Type B pancreatic cell (in vitro differentiated cells): ENCODE measurements at regions not wholly inside any gene's neighbourhood (a gene's known extent, or its start where the extent isn't known, plus 50 kb on each side); places are given as distances from the start of the nearest gene placed in this dataset.

Experiments
- DNase-seq: peaks from one replicate; pipeline ENCODE4 v3.0.0; 2021; ENCODE audit warnings: mixed read lengths; ENCODE audit not compliant: unreplicated experiment; ENCODE audit errors: extremely low spot score
- H3K27ac Mint-ChIP-seq: 2 replicates; pipeline ENCODE4 v1.8.0; 2021; ENCODE audit warnings: mild to moderate bottlenecking, mixed read lengths
- H3K27me3 Mint-ChIP-seq: 2 replicates; pipeline ENCODE4 v1.8.0; 2021; ENCODE audit warnings: mixed read lengths
- H3K36me3 Mint-ChIP-seq: 2 replicates; pipeline ENCODE4 v1.8.0; 2021; ENCODE audit warnings: mixed read lengths
- H3K4me1 Mint-ChIP-seq: one replicate; pipeline ENCODE4 v1.8.0; 2021; ENCODE audit warnings: mixed read lengths; ENCODE audit not compliant: unreplicated experiment
- H3K4me3 Mint-ChIP-seq: 2 replicates; pipeline ENCODE4 v1.8.0; 2021; ENCODE audit warnings: mild to moderate bottlenecking, mixed read lengths
- H3K9me3 Mint-ChIP-seq: 2 replicates; pipeline ENCODE4 v1.8.0; 2021; ENCODE audit warnings: mixed read lengths
- CTCF ChIP-seq: fragments of 200-600 bp; sonication (generic); conservative IDR thresholded peaks from 2 replicates; pipeline ENCODE4 v1.5.0; 2021; ENCODE audit warnings: antibody characterized with exemption, mild to moderate bottlenecking

GRCh38 chr15:62257996-62258521 is 93.0 kb upstream of the C2CD4B start:
- no peaks in the 10 kb centered on the region for H3K4me1 Mint-ChIP-seq

GRCh38 chr15:62262305-62262941 is 97.3 kb upstream of the C2CD4B start:
- Mint-ChIP-seq H3K27me3 (no peaks in the 10 kb centered on the region), H3K4me3 (no peak overlapping the region), H3K27ac (peak overlapping the region; percentile 56), H3K36me3 (peaks cover 9% of the 10 kb centered on the region), H3K9me3 (peaks cover 31% of the 10 kb centered on the region), H3K4me1 (no peaks in the 10 kb centered on the region)
- no peak for TF ChIP-seq CTCF
- DNase-seq: no peak

More at GRCh38 chr15:62257996-62258521, 93.0 kb upstream of the C2CD4B start:
- Mint-ChIP-seq H3K36me3 (peaks cover 9% of the 10 kb centered on the region), H3K27ac (no peak overlapping the region), H3K27me3 (peaks cover 2% of the 10 kb centered on the region), H3K4me3 (no peak overlapping the region), H3K9me3 (peaks cover 20% of the 10 kb centered on the region)
- DNase-seq: no peak
- no peak for TF ChIP-seq CTCF

- no peaks in the 10 kb centered on the region for H3K27me3 Mint-ChIP-seq
- H3K36me3 Mint-ChIP-seq: peaks cover 12% of the 10 kb centered on the region
- peaks cover 41% of the 10 kb centered on the region for H3K9me3 Mint-ChIP-seq
- no peak for DNase-seq
- no peak for TF ChIP-seq CTCF
- no peak overlapping the region for H3K27ac Mint-ChIP-seq
- H3K4me1 Mint-ChIP-seq: no peaks in the 10 kb centered on the region
- H3K4me3 Mint-ChIP-seq: no peak overlapping the region
Observed at GRCh38 chr15:62264196-62264595, 99.1 kb upstream of the C2CD4B start.

- no peak for TF ChIP-seq CTCF
- H3K9me3 Mint-ChIP-seq: peaks cover 21% of the 10 kb centered on the region
- no peak overlapping the region for H3K27ac Mint-ChIP-seq
- H3K4me1 Mint-ChIP-seq: no peaks in the 10 kb centered on the region
- no peaks in the 10 kb centered on the region for H3K27me3 Mint-ChIP-seq
- peaks cover 6% of the 10 kb centered on the region for H3K36me3 Mint-ChIP-seq
- no peak for DNase-seq
- no peak overlapping the region for H3K4me3 Mint-ChIP-seq
Observed at GRCh38 chr15:62269504-62269903, 104.4 kb upstream of the C2CD4B start.

- Mint-ChIP-seq H3K27ac (no peak overlapping the region), H3K27me3 (no peaks in the 10 kb centered on the region), H3K36me3 (peaks cover 6% of the 10 kb centered on the region), H3K9me3 (peaks cover 25% of the 10 kb centered on the region), H3K4me1 (no peaks in the 10 kb centered on the region), H3K4me3 (no peak overlapping the region)
- TF ChIP-seq CTCF: no peak
- no peak for DNase-seq
Observed at GRCh38 chr15:62270216-62270921, 105.3 kb upstream of the C2CD4B start.
